ENCODE measurements at regions not wholly inside any gene's neighbourhood (a gene's known extent, or its start where the extent isn't known, plus 50 kb on each side); places are given as distances from the start of the nearest gene placed in this dataset.

DNA sequence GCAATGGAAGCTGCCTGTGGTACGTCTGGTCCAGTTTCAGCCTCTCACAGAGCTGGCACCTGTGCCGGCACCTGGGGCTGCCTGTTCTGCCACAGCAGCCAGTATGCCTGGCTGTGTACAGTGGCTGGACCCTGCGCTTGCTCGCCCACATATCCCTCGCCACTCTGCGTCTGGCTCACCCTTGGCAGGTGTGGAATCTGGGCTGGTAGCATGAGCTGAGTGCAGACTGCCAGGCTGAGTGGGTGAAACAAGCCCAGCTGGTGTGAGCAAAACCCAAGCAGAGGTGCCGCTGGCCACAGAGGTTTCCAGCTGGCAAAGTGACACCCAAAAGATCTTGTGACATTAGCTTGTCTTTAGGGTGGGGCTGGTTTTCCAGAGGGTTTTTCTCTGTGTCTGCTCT is 80.7 kb downstream of the ING1 start:
- TF ChIP-seq, protein P1, sequence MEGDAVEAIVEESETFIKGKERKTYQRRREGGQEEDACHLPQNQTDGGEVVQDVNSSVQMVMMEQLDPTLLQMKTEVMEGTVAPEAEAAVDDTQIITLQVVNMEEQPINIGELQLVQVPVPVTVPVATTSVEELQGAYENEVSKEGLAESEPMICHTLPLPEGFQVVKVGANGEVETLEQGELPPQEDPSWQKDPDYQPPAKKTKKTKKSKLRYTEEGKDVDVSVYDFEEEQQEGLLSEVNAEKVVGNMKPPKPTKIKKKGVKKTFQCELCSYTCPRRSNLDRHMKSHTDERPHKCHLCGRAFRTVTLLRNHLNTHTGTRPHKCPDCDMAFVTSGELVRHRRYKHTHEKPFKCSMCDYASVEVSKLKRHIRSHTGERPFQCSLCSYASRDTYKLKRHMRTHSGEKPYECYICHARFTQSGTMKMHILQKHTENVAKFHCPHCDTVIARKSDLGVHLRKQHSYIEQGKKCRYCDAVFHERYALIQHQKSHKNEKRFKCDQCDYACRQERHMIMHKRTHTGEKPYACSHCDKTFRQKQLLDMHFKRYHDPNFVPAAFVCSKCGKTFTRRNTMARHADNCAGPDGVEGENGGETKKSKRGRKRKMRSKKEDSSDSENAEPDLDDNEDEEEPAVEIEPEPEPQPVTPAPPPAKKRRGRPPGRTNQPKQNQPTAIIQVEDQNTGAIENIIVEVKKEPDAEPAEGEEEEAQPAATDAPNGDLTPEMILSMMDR (IDR thresholded peaks at IDR 0.05 in 4 of 5, conservative IDR thresholded peaks at IDR 0.05 in 1 of 5) = no peak
- TF ChIP-seq POLR2A (IDR thresholded peaks at IDR 0.05) = no peak

All from gastrocnemius medialis (tissue), 4 donors.